Heart left ventricle (tissue), 16 donors: ENCODE measurements at regions not wholly inside any gene's neighbourhood (a gene's known extent, or its start where the extent isn't known, plus 50 kb on each side); places are given as distances from the start of the nearest gene placed in this dataset.

ENCODE experiments used
- ATAC-seq, 4 donors: fragments of 200-7000 bp; cut with Tn5 transposase; one replicate each; pipeline ENCODE4 v1.9.1; 2020 to 2022; ENCODE audit warnings: moderate library complexity in 4 of 4, mild to moderate bottlenecking in 3 of 4, moderate number of reproducible peaks in 1 of 4
- DNase-seq, 5 donors: peaks; one replicate each; pipeline ENCODE4 v3.0.0-alpha.2; 2020
- H3K27ac ChIP-seq, 12 donors: fragments of 200-600 bp; sonication (generic) in 4 of 12; one replicate each; pipeline versions ENCODE4 v1.5.0 to v1.8.0; 2016 to 2022; ENCODE audit warnings: mild to moderate bottlenecking in 2 of 12
- H3K27me3 ChIP-seq, 9 donors: fragments of 200-600 bp; sonication (generic) in 2 of 9; one replicate each; pipeline versions ENCODE4 v1.5.1 to v1.8.0; 2016 to 2022; ENCODE audit warnings: mild to moderate bottlenecking in 3 of 9
- H3K36me3 ChIP-seq, 9 donors: fragments of 200-600 bp; sonication (generic) in 2 of 9; one replicate each; pipeline versions ENCODE4 v1.5.0 to v1.8.0; 2018 to 2022; ENCODE audit warnings: mild to moderate bottlenecking in 2 of 9
- H3K4me1 ChIP-seq, 12 donors: fragments of 200-600 bp; sonication (generic) in 4 of 12; one replicate each; pipeline versions ENCODE4 v1.5.0 to v1.8.0; 2016 to 2022; ENCODE audit warnings: mild to moderate bottlenecking in 3 of 12
- H3K4me3 ChIP-seq, 12 donors: fragments of 200-600 bp; sonication (generic) in 4 of 12; one replicate each; pipeline versions ENCODE4 v1.5.0 to v1.8.0; 2017 to 2022; ENCODE audit warnings: mild to moderate bottlenecking in 9 of 12, moderate library complexity in 4 of 12
- H3K9me3 ChIP-seq, 12 donors: fragments of 200-600 bp; sonication (generic) in 4 of 12; one replicate each; pipeline versions ENCODE4 v1.5.0 to v1.8.0; 2016 to 2022; ENCODE audit warnings: mild to moderate bottlenecking in 1 of 12
- POLR2A ChIP-seq, 2 donors: fragments of 450-650 bp; IDR thresholded peaks; one replicate each; pipeline ENCODE4 v1.6.1; 2017; ENCODE audit warnings: antibody characterized with exemption in 2 of 2, mild to moderate bottlenecking in 2 of 2, moderate library complexity in 2 of 2
- WGBS, 4 donors: extraction: QIAGEN DNeasy Blood & Tissue Kit in 2 of 4; methylation state at CpG; one replicate each; pipeline versions ENCODE4 v1.1.5 to v1.1.7; 2013 to 2018; 5-methylcytosine and 5-hydroxymethylcytosine counted together
- intact Hi-C, 10 donors: fragments of 100-400 bp; cut with DNase I; formaldehyde crosslinking; loops; one replicate each; pipeline versions ENCODE4 v1.11.1 to v1.14.2; 2022
- TF ChIP-seq, protein P1 (sequence below), 12 donors: fragments of 200-600 bp; sonication (generic) in 4 of 12; IDR thresholded peaks; one replicate each; pipeline versions ENCODE4 v1.5.0 to v1.8.0; 2018 to 2022; ENCODE audit warnings: antibody characterized with exemption in 12 of 12, mild to moderate bottlenecking in 5 of 12
- donor health status: ischemic (EF 13 %, LVEDD 7.1; RV severe dilation, severe dysfunction).
- donor health status: healthy with polysubstance abuse.
- donor health status: DM: no; HTN: yes; CAD: no.
- donor health status: DM: no; HTN: no; CAD: no.
- donor health status: ischemic (EF 25% LVEDD 6.9; RV normal size, moderate dysfunction).
- donor health status: ischemic (EF 25% LVEDD 5.7; RV mildly dilated, moderate dysfunction).
- donor health status: healthy.
- donor health status: DM: yes; HTN: yes; CAD: no.
- donor health status: ischemic (EF 35%, LVEDD 5.7; RV mildly dilated, moderate dysfunction).
- donor health status: nonischemic (EF 11% LVEDD 7.7; RV severe dilation, severe dysfunction).
- donor health status: DM: yes; HTN: yes; CAD: no.
- donor health status: PGD.
- donor health status: ischemic (EF 29% LVEDD 5.4; RV normal size, mild dysfunction).
- donor health status: nonischemic (EF 23%, LVEDD 6.1; RV moderate dilation, normal function).

DNA sequence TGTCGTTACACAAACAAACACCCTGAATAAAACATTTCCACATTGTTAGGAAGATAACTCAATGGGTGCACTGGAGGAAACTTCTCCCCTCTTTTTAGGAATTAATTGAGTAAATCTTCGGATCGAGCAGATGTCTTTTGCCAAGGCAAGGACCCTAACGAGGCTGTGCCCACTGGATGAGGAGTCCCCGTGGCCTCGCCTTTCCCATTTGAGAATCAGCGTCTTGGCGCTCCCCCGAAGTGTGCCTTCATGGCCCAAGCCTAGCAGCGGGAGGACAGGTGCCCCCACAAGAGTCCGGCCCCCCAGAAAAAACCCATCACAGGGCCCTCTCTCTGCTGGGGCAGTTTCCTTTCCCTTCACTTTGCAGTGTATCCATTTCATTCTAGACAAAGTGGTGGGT is 246.6 kb downstream of the BCL11B start:
- ATAC-seq, result no peak

DNA sequence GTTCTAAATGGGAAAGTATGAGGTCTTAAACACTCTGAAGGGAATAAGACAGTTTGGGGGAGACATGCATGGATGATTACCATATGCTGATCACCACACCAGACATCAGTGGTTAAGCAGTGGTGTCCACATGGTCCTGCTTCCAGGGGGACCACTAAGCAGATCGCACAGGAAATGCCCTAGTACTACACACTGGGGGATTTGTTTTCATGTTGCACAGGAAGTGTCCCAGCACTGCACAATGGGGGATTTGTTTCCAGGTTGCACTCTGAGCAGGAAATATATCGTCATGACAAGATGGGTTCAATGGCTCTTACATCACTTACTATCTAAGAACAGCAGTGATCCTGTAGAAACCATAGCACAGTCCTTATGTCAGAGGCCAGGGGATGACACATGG is 245.5 kb downstream of the BCL11B start:
- peaks cover 0 to 19% (median 0%) of the 10 kb centered on the region in 9 donors for H3K27me3 ChIP-seq

More for the DNA sequence above, 246.6 kb downstream of the BCL11B start:
- WGBS, 4 donors, result 84 to 92% (median 90%) methylated on average over 11 of the region's 11 CpGs
- H3K4me3 ChIP-seq, result no peak overlapping the region
- DNase-seq, result no peak
- H3K9me3 ChIP-seq, result peaks cover 0 to 10% (median 0%) of the 10 kb centered on the region in 12 donors
- H3K4me1 ChIP-seq, result peaks cover 0 to 8% (median 0%) of the 10 kb centered on the region in 12 donors
- intact Hi-C loops, result no loop called here
- no peak overlapping the region for H3K27ac ChIP-seq
- TF ChIP-seq, protein P1, sequence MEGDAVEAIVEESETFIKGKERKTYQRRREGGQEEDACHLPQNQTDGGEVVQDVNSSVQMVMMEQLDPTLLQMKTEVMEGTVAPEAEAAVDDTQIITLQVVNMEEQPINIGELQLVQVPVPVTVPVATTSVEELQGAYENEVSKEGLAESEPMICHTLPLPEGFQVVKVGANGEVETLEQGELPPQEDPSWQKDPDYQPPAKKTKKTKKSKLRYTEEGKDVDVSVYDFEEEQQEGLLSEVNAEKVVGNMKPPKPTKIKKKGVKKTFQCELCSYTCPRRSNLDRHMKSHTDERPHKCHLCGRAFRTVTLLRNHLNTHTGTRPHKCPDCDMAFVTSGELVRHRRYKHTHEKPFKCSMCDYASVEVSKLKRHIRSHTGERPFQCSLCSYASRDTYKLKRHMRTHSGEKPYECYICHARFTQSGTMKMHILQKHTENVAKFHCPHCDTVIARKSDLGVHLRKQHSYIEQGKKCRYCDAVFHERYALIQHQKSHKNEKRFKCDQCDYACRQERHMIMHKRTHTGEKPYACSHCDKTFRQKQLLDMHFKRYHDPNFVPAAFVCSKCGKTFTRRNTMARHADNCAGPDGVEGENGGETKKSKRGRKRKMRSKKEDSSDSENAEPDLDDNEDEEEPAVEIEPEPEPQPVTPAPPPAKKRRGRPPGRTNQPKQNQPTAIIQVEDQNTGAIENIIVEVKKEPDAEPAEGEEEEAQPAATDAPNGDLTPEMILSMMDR (IDR thresholded peaks at IDR 0.05), result no peak
- no peak for TF ChIP-seq POLR2A (IDR thresholded peaks at IDR 0.05)
- peaks cover 0 to 19% (median 0%) of the 10 kb centered on the region in 9 donors for H3K27me3 ChIP-seq
- no peaks in the 10 kb centered on the region for H3K36me3 ChIP-seq

DNA sequence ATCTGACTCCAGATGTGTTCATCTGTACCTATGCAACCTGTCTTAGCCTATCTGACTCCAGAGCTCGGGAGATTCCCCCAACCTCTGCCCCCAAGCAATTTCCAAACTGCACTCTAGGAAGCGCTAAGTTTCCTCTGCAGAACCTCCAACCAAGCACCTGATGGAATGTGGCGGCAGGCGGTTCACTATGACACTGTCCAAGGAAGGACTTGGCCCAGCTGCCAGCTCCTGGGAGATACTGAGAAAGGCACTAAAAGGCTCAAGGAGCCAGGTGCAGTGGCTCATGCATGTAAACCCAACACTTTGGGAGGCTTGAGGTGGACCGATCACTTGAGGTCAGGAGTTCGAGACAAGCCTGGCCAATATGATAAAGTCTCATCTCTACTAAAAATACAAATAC is 244.0 kb downstream of the BCL11B start:
- no peak for TF ChIP-seq POLR2A (IDR thresholded peaks at IDR 0.05)
- TF ChIP-seq, protein P1 (IDR thresholded peaks at IDR 0.05), result no peak
- peaks cover 0 to 19% (median 0%) of the 10 kb centered on the region in 9 donors for H3K27me3 ChIP-seq
- intact Hi-C loops, result no loop called here
- no peak overlapping the region for H3K27ac ChIP-seq
- H3K36me3 ChIP-seq, result no peaks in the 10 kb centered on the region
- no peak for DNase-seq
- no peak overlapping the region for H3K4me3 ChIP-seq
- H3K9me3 ChIP-seq, result peaks cover 0 to 2% (median 0%) of the 10 kb centered on the region in 12 donors
- whole genome bisulfite sequencing, 4 donors, result 78 to 95% (median 81%) methylated on average over 2 to 6 of the region's 6 CpGs
- no peak for ATAC-seq
- no peaks in the 10 kb centered on the region for H3K4me1 ChIP-seq

More for the DNA sequence above, 245.5 kb downstream of the BCL11B start:
- 32 to 80% (median 51%) methylated on average over 2 of the region's 2 CpGs for WGBS, 4 donors
- H3K4me1 ChIP-seq, result peaks cover 0 to 8% (median 0%) of the 10 kb centered on the region in 12 donors
- DNase-seq (no peak), ATAC-seq (no peak)
- H3K36me3 ChIP-seq, result no peaks in the 10 kb centered on the region
- H3K4me3 ChIP-seq, result no peak overlapping the region
- no peak overlapping the region for H3K27ac ChIP-seq
- no peak for TF ChIP-seq POLR2A (IDR thresholded peaks at IDR 0.05)
- TF ChIP-seq, protein P1 (IDR thresholded peaks at IDR 0.05), result no peak
- intact Hi-C loops, result no loop called here
- H3K9me3 ChIP-seq, result peaks cover 0 to 10% (median 0%) of the 10 kb centered on the region in 12 donors

DNA sequence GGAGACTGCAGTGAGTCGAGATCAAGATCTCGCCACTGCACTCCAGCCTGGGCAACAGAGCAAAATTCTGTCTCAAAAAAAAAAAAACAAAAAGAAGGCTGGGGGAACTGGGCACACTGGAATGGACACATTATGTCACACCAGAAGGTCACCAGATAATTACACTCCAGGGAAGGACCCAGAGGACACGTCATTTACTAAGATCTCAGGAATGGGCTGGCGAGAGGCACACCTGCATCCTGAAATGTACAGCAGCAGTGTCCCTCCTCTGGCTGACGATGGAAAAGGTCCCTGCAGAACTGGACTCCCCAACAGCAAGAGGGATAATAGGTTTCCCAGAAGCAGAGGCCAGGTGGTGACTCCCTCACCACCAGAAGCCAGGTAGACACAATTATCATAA is 243.5 kb downstream of the BCL11B start:
- H3K36me3 ChIP-seq, result no peaks in the 10 kb centered on the region
- H3K4me1 ChIP-seq, result no peaks in the 10 kb centered on the region
- no peak for ATAC-seq
- WGBS, 4 donors, result 73 to 75% (median 75%) methylated on average over 5 of the region's 5 CpGs
- peaks cover 0 to 19% (median 0%) of the 10 kb centered on the region in 9 donors for H3K27me3 ChIP-seq
- TF ChIP-seq POLR2A (IDR thresholded peaks at IDR 0.05), result no peak
- TF ChIP-seq, protein P1 (IDR thresholded peaks at IDR 0.05), result no peak
- H3K4me3 ChIP-seq, result no peak overlapping the region
- DNase-seq, result no peak
- H3K9me3 ChIP-seq, result no peaks in the 10 kb centered on the region
- H3K27ac ChIP-seq, result no peak overlapping the region
- intact Hi-C loops, result no loop called here
